ENCODE measurements at regions not wholly inside any gene's neighbourhood (a gene's known extent, or its start where the extent isn't known, plus 50 kb on each side); places are given as distances from the start of the nearest gene placed in this dataset.

GRCh38 chr18:61082976-61083630 lies 250.1 kb upstream of the CDH20 start:
- Histone ChIP-seq H3K4me2 (ENCODE audit: low read length) (no peak overlapping the region), H3K4me1 (ENCODE audit: insufficient read depth, low read length) (no peaks in the 10 kb centered on the region), H4K20me1 (ENCODE audit: insufficient read depth, low read length) (no peaks in the 10 kb centered on the region), H3K9me3 (ENCODE audit: insufficient read depth, low read depth, low read length) (no peaks in the 10 kb centered on the region), H3K36me3 (ENCODE audit: insufficient read depth, low read length) (no peaks in the 10 kb centered on the region), H3K79me2 (ENCODE audit: insufficient read depth, low read length) (no peaks in the 10 kb centered on the region), H3K27me3 (ENCODE audit: insufficient read depth, low read length) (no peaks in the 10 kb centered on the region), H3K27ac (ENCODE audit: low read depth, low read length) (no peak overlapping the region), H2AFZ (ENCODE audit: low read depth, low read length) (no peak overlapping the region), H3K4me3 (ENCODE audit: insufficient read depth, low read depth, low read length) (no peak overlapping the region), H3K9ac (ENCODE audit: low read length) (no peak overlapping the region)
- H3K27ac Mint-ChIP-seq (ENCODE audit: unreplicated experiment) = no peak overlapping the region
- no peaks in the 10 kb centered on the region for H3K36me3 Mint-ChIP-seq (ENCODE audit: low read depth, unreplicated experiment)
- H3K4me3 Mint-ChIP-seq (ENCODE audit: unreplicated experiment) = no peak overlapping the region
- no peaks in the 10 kb centered on the region for H3K9me3 Mint-ChIP-seq (ENCODE audit: unreplicated experiment)
- no peaks in the 10 kb centered on the region for H3K27me3 Mint-ChIP-seq (ENCODE audit: low read depth, unreplicated experiment)
- no peaks in the 10 kb centered on the region for H3K4me1 Mint-ChIP-seq (ENCODE audit: low read depth, unreplicated experiment)
- TF ChIP-seq EZH2 (IDR thresholded peaks at IDR 0.05; ENCODE audit: insufficient read depth, low read length) = no peak
- TF ChIP-seq, protein P1, sequence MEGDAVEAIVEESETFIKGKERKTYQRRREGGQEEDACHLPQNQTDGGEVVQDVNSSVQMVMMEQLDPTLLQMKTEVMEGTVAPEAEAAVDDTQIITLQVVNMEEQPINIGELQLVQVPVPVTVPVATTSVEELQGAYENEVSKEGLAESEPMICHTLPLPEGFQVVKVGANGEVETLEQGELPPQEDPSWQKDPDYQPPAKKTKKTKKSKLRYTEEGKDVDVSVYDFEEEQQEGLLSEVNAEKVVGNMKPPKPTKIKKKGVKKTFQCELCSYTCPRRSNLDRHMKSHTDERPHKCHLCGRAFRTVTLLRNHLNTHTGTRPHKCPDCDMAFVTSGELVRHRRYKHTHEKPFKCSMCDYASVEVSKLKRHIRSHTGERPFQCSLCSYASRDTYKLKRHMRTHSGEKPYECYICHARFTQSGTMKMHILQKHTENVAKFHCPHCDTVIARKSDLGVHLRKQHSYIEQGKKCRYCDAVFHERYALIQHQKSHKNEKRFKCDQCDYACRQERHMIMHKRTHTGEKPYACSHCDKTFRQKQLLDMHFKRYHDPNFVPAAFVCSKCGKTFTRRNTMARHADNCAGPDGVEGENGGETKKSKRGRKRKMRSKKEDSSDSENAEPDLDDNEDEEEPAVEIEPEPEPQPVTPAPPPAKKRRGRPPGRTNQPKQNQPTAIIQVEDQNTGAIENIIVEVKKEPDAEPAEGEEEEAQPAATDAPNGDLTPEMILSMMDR (IDR thresholded peaks at IDR 0.05; ENCODE audit: insufficient read depth, low read depth, low read length) = no peak
- DNase-seq (ENCODE audit: low read depth) (no peak), FAIRE-seq (no peak)

- Histone ChIP-seq H3K4me2 (ENCODE audit: low read length) (no peak overlapping the region), H3K27ac (ENCODE audit: low read depth, low read length) (no peak overlapping the region), H3K9ac (ENCODE audit: low read length) (no peak overlapping the region), H3K4me1 (ENCODE audit: insufficient read depth, low read length) (no peaks in the 10 kb centered on the region), H3K4me3 (ENCODE audit: insufficient read depth, low read depth, low read length) (no peak overlapping the region), H4K20me1 (ENCODE audit: insufficient read depth, low read length) (no peaks in the 10 kb centered on the region), H3K79me2 (ENCODE audit: insufficient read depth, low read length) (no peaks in the 10 kb centered on the region), H3K9me3 (ENCODE audit: insufficient read depth, low read depth, low read length) (no peaks in the 10 kb centered on the region), H3K36me3 (ENCODE audit: insufficient read depth, low read length) (no peaks in the 10 kb centered on the region), H3K27me3 (ENCODE audit: insufficient read depth, low read length) (no peaks in the 10 kb centered on the region), H2AFZ (ENCODE audit: low read depth, low read length) (no peak overlapping the region)
- no peak for FAIRE-seq
- H3K4me3 Mint-ChIP-seq (ENCODE audit: unreplicated experiment) = no peak overlapping the region
- no peaks in the 10 kb centered on the region for H3K4me1 Mint-ChIP-seq (ENCODE audit: low read depth, unreplicated experiment)
- no peak for TF ChIP-seq EZH2 (IDR thresholded peaks at IDR 0.05; ENCODE audit: insufficient read depth, low read length)
- TF ChIP-seq, protein P1 (IDR thresholded peaks at IDR 0.05; ENCODE audit: insufficient read depth, low read depth, low read length) = no peak
- H3K27me3 Mint-ChIP-seq (ENCODE audit: low read depth, unreplicated experiment) = no peaks in the 10 kb centered on the region
- no peak for DNase-seq (ENCODE audit: low read depth)
- H3K27ac Mint-ChIP-seq (ENCODE audit: unreplicated experiment) = no peak overlapping the region
- H3K36me3 Mint-ChIP-seq (ENCODE audit: low read depth, unreplicated experiment) = no peaks in the 10 kb centered on the region
- no peaks in the 10 kb centered on the region for H3K9me3 Mint-ChIP-seq (ENCODE audit: unreplicated experiment)
Observed at GRCh38 chr18:61085036-61085435, 248.2 kb upstream of the CDH20 start.

DNA sequence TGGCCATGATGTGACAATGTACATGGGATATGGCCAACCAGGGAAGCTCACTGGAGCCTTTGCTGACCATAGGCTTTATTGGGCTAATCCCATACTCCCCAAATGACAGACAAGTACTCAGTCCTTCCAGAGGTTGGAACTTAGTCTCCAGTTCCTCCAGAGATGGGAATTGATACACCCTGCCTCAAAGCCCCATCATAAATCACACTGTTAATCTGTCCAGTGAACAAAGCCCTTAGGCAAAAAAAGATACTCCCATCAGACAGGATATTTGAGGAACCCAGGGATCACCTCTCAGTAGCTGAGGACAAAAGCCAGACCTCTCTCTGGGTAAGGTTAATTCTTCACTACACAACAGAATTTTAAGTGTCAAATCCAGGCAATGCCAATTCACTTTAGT lies 247.5 kb upstream of the CDH20 start:
- Histone ChIP-seq H3K27me3 (ENCODE audit: insufficient read depth, low read length) (no peaks in the 10 kb centered on the region), H3K9ac (ENCODE audit: low read length) (no peak overlapping the region), H3K4me1 (ENCODE audit: insufficient read depth, low read length) (no peaks in the 10 kb centered on the region), H3K27ac (ENCODE audit: low read depth, low read length) (no peak overlapping the region), H3K9me3 (ENCODE audit: insufficient read depth, low read depth, low read length) (no peaks in the 10 kb centered on the region), H2AFZ (ENCODE audit: low read depth, low read length) (no peak overlapping the region), H3K36me3 (ENCODE audit: insufficient read depth, low read length) (no peaks in the 10 kb centered on the region), H3K4me2 (ENCODE audit: low read length) (no peak overlapping the region), H3K4me3 (ENCODE audit: insufficient read depth, low read depth, low read length) (no peak overlapping the region), H3K79me2 (ENCODE audit: insufficient read depth, low read length) (no peaks in the 10 kb centered on the region), H4K20me1 (ENCODE audit: insufficient read depth, low read length) (no peaks in the 10 kb centered on the region)
- Mint-ChIP-seq H3K36me3 (ENCODE audit: low read depth, unreplicated experiment) (no peaks in the 10 kb centered on the region), H3K4me1 (ENCODE audit: low read depth, unreplicated experiment) (no peaks in the 10 kb centered on the region), H3K4me3 (ENCODE audit: unreplicated experiment) (no peak overlapping the region), H3K9me3 (ENCODE audit: unreplicated experiment) (no peaks in the 10 kb centered on the region), H3K27ac (ENCODE audit: unreplicated experiment) (no peak overlapping the region), H3K27me3 (ENCODE audit: low read depth, unreplicated experiment) (no peaks in the 10 kb centered on the region)
- FAIRE-seq (no peak), DNase-seq (ENCODE audit: low read depth) (no peak)
- no peak for TF ChIP-seq EZH2 (IDR thresholded peaks at IDR 0.05; ENCODE audit: insufficient read depth, low read length)
- TF ChIP-seq, protein P1 (IDR thresholded peaks at IDR 0.05; ENCODE audit: insufficient read depth, low read depth, low read length) = no peak

Data from astrocyte (in vitro differentiated cells and primary cell).